K562 (cell line): ENCODE measurements at regions not wholly inside any gene's neighbourhood (a gene's known extent, or its start where the extent isn't known, plus 50 kb on each side); places are given as distances from the start of the nearest gene placed in this dataset.

ENCODE experiments used
- ATAC-seq: fragments of 200-7000 bp; cut with Tn5 transposase; 3 replicates; pipeline ENCODE4 v1.9.1; 2020; ENCODE audit warnings: moderate library complexity
- BruUV-seq: library from RNA; stranded (reverse); fragments of 400-500 nt; replicated peaks from 2 replicates; lab custom pipeline; 2021; lab: Mats Ljungman, UMichigan
- CTCF ChIA-PET: fragments of 300-600 bp; formaldehyde crosslinking; extraction: SDS; loops from one replicate; lab custom pipeline; 2021; ENCODE audit warnings: low intra/inter-chr PET ratio; lab: Yijun Ruan, JAX
- POLR2A ChIA-PET: fragments of 300-600, 350-650 bp; sonication (Branson Sonifier 250); formaldehyde crosslinking; extraction: SDS; loops from one replicate; lab custom pipeline; 2021; ENCODE audit warnings: antibody characterized with exemption, inconsistent platforms; lab: Yijun Ruan, JAX
- DNase-seq, 4 experiments: peaks; one replicate each; pipeline versions ENCODE4 v3.0.0 to v3.0.0-alpha.2; 2011 to 2018; ENCODE audit warnings: low spot score in 3 of 4, mixed read lengths in 3 of 4; ENCODE audit errors: extremely low read depth in 1 of 4
- FAIRE-seq: peaks from 2 replicates; lab custom pipeline; 2011; peaks lifted over from hg19 to GRCh38; lab: Jason Lieb, UNC
- H2AFZ ChIP-seq: 2 replicates; pipeline ENCODE4 v1.6.0; 2011; ENCODE audit warnings: low read depth, low read length, control low read depth, inconsistent platforms
- H3K27ac ChIP-seq: fragments of 200-600 bp; 3 replicates; pipeline ENCODE4 v1.8.0; 2011; ENCODE audit warnings: low read depth, mild to moderate bottlenecking, control low read depth, inconsistent platforms, low read length, moderate library complexity, mixed read lengths; ENCODE audit errors: extremely low read depth
- H3K27me3 ChIP-seq, 2 experiments: fragments of 300-600 bp in 1 of 2; 2 replicates in 1 of 2; 3 replicates in 1 of 2; pipeline versions ENCODE4 v1.6.0 to v1.8.0; 2011; ENCODE audit warnings: inconsistent platforms in 2 of 2, low read length in 2 of 2, mild to moderate bottlenecking in 1 of 2, mixed read lengths in 1 of 2, moderate library complexity in 1 of 2; ENCODE audit not compliant: control insufficient read depth in 2 of 2, insufficient read depth in 2 of 2
- H3K36me3 ChIP-seq: fragments of 300-600 bp; 3 replicates; pipeline ENCODE4 v1.8.0; 2011; ENCODE audit warnings: mild to moderate bottlenecking, low read length, inconsistent platforms; ENCODE audit not compliant: control insufficient read depth, insufficient read depth
- H3K4me1 ChIP-seq, 2 experiments: fragments of 200-600 bp in 1 of 2; replicated peaks in 1 of 2; 2 replicates in 1 of 2; 3 replicates in 1 of 2; pipeline versions ENCODE4 v1.5.1 to v1.8.0; 2011; ENCODE audit warnings: inconsistent platforms in 2 of 2, low read length in 2 of 2, mild to moderate bottlenecking in 1 of 2, mixed read lengths in 1 of 2, moderate library complexity in 1 of 2; ENCODE audit not compliant: control insufficient read depth in 2 of 2, insufficient read depth in 2 of 2
- H3K4me2 ChIP-seq: 2 replicates; pipeline ENCODE4 v1.6.1; 2011; ENCODE audit warnings: low read length, control low read depth, inconsistent platforms, mixed read lengths; ENCODE audit not compliant: insufficient read depth
- H3K4me3 ChIP-seq: fragments of 200-600 bp; sonication (generic), shearing (Covaris generic); 2 replicates; pipeline ENCODE4 v1.5.1; 2016; ENCODE audit warnings: control low read depth, inconsistent platforms
- H3K79me2 ChIP-seq: fragments of 200-600 bp; 3 replicates; pipeline ENCODE4 v1.8.0; 2011; ENCODE audit warnings: low read length, inconsistent platforms; ENCODE audit not compliant: control insufficient read depth, insufficient read depth
- H3K9ac ChIP-seq, 2 experiments: 2 replicates each; pipeline versions ENCODE4 v1.6.0 to v1.6.1; 2011; ENCODE audit warnings: low read depth in 2 of 2, low read length in 2 of 2, control low read depth in 1 of 2, inconsistent platforms in 1 of 2, mild to moderate bottlenecking in 1 of 2, mixed read lengths in 1 of 2; ENCODE audit not compliant: insufficient read depth in 1 of 2
- H3K9me1 ChIP-seq: one replicate; pipeline ENCODE4 v1.6.0; 2011; ENCODE audit warnings: inconsistent platforms, mild to moderate bottlenecking, low read length, moderate library complexity; ENCODE audit not compliant: control insufficient read depth, insufficient read depth
- H3K9me3 ChIP-seq: replicated peaks from 2 replicates; pipeline ENCODE4 v1.5.1; 2011; ENCODE audit warnings: low read depth, low read length, inconsistent platforms; ENCODE audit not compliant: control insufficient read depth, insufficient read depth
- H4K20me1 ChIP-seq: replicated peaks from 2 replicates; pipeline ENCODE4 v1.6.1; 2011; ENCODE audit warnings: low read length, inconsistent platforms, mixed read lengths; ENCODE audit not compliant: control insufficient read depth, insufficient read depth
- LARP7 ChIP-seq: fragments of 450-650 bp; IDR thresholded peaks from 2 replicates; pipeline ENCODE4 v1.6.1; 2016
- PCBP1 ChIP-seq: fragments of 200-400 bp; formaldehyde crosslinking; IDR thresholded peaks from 2 replicates; pipeline ENCODE4 v1.6.1; 2018; ENCODE audit warnings: mild to moderate bottlenecking, low read depth, low read length; ENCODE audit not compliant: poor library complexity, severe bottlenecking
- SMARCE1 ChIP-seq: fragments of 450-650 bp; IDR thresholded peaks from 2 replicates; pipeline ENCODE4 v1.7.1; 2016; ENCODE audit warnings: mild to moderate bottlenecking
- SRF ChIP-seq, 2 experiments: fragments of 250-450, 450-650 bp in 1 of 2; sonication (Bioruptor Pico) in 1 of 2; sonication (generic) in 1 of 2; formaldehyde crosslinking; IDR thresholded peaks; 2 replicates each; pipeline versions ENCODE4 v1.5.0 to v1.5.1; 2020 to 2022; ENCODE audit warnings: mild to moderate bottlenecking in 1 of 2, missing genetic modification reagents in 1 of 2
- TAL1 ChIP-seq: fragments of 450-650 bp; IDR thresholded peaks from 2 replicates; pipeline ENCODE4 v1.6.1; 2016; ENCODE audit warnings: mild to moderate bottlenecking
- XRCC3 ChIP-seq: fragments of 450-650 bp; IDR thresholded peaks from 2 replicates; pipeline ENCODE4 v1.6.1; 2017; ENCODE audit warnings: mild to moderate bottlenecking, moderate library complexity
- XRCC4 ChIP-seq: IDR thresholded peaks from one replicate; pipeline ENCODE4 v1.6.1; 2011; ENCODE audit not compliant: insufficient read depth, insufficient read length; ENCODE audit errors: extremely low read depth
- ZC3H4 ChIP-seq: sonication (generic); formaldehyde crosslinking; IDR thresholded peaks from 2 replicates; pipeline ENCODE4 v1.9.0; 2021; ENCODE audit warnings: missing genetic modification reagents, borderline replicate concordance
- ZKSCAN3 ChIP-seq: fragments of 250-450 bp; sonication (Bioruptor Pico); IDR thresholded peaks from 2 replicates; pipeline ENCODE4 v1.4.0; 2020
- ZKSCAN8 ChIP-seq: fragments of 200-800 bp; sonication (Bioruptor generic); IDR thresholded peaks from 2 replicates; pipeline ENCODE4 v1.6.1; 2016; ENCODE audit warnings: missing genetic modification characterization, missing compliant biosample characterization
- ZNF444 ChIP-seq: fragments of 250-450 bp; sonication (Bioruptor Pico); IDR thresholded peaks from 2 replicates; pipeline ENCODE4 v1.4.0; 2020; ENCODE audit warnings: mild to moderate bottlenecking, moderate library complexity
- WGBS: fragments of 100-300 bp; shearing (Covaris generic); methylation state at CpG from one replicate; pipeline ENCODE4 v1.1.6; 2016; ENCODE audit warnings: low coverage, mixed read lengths; ENCODE audit not compliant: insufficient coverage; ENCODE audit errors: missing lambda C conversion rate; 5-methylcytosine and 5-hydroxymethylcytosine counted together
- in situ Hi-C: fragments of 300-500 bp; cut with MboI; formaldehyde crosslinking; loops from 4 replicates; pipeline ENCODE4 v1.15.0; 2018; ENCODE audit warnings: inconsistent platforms, mixed read lengths
- intact Hi-C: fragments of 100-400 bp; cut with micrococcal nuclease; formaldehyde crosslinking; loops from 2 replicates; pipeline ENCODE4 v1.14.2; 2022
- TF ChIP-seq, protein P1 (sequence below), 2 experiments: fragments of 450-650 bp; IDR thresholded peaks; 2 replicates each; pipeline ENCODE4 v1.6.1; 2016; ENCODE audit warnings: mild to moderate bottlenecking in 2 of 2, borderline replicate concordance in 1 of 2, low read depth in 1 of 2, moderate library complexity in 1 of 2
- TF ChIP-seq, protein P2 (sequence below), 2 experiments: fragments of 450-650 bp in 1 of 2; sonication (generic) in 1 of 2; formaldehyde crosslinking in 1 of 2; IDR thresholded peaks in 1 of 2; conservative IDR thresholded peaks in 1 of 2; 2 replicates each; pipeline versions ENCODE4 v1.6.1 to v1.8.1; 2016 to 2023; ENCODE audit warnings: mild to moderate bottlenecking in 2 of 2, moderate library complexity in 2 of 2, inconsistent platforms in 1 of 2, missing genetic modification reagents in 1 of 2
- TF ChIP-seq, protein P3 (sequence below): fragments of 250-450 bp; sonication (Bioruptor Pico); IDR thresholded peaks from 2 replicates; pipeline ENCODE4 v1.5.0; 2020; ENCODE audit warnings: mild to moderate bottlenecking

DNA sequence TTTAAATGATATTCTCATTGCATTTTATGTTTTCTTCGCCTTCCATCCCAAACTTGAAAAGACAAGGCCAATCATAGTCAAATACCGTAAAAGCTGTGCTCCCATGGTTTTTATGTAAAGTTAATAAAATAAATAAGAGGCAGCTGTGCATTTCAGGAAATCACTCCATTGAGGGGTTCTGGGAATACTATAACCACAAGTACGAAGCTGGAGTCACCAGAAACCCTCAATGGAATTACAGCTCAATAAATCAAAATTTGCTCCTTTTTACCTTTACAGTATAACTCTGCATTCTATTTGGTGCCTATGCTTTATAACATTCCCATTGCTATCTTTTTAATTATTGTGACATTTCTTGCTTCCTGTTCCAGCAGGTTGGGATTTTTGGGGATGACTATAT, 77.2 kb downstream of the C3orf38 start:
- FAIRE-seq, result no peak
- 5% methylated on average over 2 of the region's 3 CpGs for WGBS
- no peaks in the 10 kb centered on the region for H3K9me1 ChIP-seq
- TF ChIP-seq, protein P1, sequence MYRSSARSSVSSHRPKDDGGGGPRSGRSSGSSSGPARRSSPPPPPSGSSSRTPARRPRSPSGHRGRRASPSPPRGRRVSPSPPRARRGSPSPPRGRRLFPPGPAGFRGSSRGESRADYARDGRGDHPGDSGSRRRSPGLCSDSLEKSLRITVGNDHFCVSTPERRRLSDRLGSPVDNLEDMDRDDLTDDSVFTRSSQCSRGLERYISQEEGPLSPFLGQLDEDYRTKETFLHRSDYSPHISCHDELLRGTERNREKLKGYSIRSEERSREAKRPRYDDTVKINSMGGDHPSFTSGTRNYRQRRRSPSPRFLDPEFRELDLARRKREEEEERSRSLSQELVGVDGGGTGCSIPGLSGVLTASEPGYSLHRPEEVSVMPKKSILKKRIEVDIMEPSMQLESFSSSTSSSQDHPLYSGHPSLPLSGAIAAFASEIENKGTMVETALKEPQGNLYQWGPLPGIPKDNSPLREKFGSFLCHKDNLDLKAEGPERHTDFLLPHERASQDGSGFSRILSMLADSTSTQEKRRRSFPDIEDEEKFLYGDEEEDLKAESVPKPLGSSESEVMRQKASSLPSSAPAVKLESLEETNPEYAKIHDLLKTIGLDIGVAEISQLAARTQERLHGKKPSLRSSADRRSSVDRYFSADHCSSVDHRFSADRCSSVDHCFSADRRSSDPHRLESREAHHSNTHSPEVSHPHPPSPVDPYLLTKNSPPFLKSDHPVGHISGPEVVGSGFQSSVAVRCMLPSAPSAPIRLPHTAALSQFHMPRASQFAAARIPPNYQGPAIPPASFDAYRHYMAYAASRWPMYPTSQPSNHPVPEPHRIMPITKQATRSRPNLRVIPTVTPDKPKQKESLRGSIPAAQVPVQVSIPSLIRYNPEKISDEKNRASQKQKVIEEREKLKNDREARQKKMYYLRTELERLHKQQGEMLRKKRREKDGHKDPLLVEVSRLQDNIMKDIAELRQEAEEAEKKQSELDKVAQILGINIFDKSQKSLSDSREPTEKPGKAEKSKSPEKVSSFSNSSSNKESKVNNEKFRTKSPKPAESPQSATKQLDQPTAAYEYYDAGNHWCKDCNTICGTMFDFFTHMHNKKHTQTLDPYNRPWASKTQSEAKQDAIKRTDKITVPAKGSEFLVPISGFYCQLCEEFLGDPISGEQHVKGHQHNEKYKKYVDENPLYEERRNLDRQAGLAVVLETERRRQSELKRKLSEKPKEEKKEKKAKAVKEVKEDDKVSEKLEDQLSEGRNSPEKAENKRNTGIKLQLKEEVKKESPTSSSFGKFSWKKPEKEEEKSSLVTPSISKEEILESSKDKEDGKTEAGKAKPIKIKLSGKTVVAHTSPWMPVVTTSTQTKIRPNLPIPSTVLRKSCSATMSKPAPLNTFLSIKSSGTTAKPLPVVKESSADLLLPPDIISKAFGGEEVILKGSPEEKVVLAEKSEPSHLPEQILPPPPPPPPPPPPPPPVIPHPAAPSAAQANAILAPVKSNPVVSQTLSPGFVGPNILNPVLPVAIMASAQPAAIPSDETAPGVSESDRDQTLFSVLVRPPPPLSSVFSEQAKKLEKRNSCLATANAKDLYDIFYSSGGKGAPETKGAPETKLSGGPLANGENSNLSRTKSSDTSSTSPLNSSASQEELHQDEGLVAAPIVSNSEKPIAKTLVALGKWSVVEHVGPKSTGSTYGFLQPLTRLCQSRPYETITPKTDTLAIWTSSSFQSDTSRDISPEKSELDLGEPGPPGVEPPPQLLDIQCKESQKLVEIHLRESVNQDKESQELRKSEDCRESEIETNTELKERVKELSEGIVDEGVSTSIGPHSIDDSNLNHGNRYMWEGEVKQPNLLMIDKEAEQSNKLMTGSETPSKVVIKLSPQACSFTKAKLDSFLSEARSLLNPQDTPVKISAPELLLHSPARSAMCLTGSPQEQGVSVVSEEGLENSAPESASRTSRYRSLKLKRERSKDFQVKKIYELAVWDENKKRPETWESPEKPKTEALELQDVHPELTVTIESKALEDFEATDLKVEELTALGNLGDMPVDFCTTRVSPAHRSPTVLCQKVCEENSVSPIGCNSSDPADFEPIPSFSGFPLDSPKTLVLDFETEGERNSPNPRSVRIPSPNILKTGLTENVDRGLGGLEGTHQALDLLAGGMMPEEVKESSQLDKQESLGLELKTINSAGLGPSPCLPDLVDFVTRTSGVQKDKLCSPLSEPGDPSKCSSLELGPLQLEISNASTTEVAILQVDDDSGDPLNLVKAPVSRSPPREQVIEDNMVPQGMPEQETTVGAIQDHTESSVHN (IDR thresholded peaks at IDR 0.05; ENCODE audit: borderline replicate concordance in 1 of 2, low read depth in 1 of 2), result no peak
- TF ChIP-seq, protein P2, sequence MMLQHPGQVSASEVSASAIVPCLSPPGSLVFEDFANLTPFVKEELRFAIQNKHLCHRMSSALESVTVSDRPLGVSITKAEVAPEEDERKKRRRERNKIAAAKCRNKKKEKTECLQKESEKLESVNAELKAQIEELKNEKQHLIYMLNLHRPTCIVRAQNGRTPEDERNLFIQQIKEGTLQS (IDR thresholded peaks at IDR 0.05), result no peak
- TF ChIP-seq, protein P2 (CRISPR knock-in tag; conservative IDR thresholded peaks at IDR 0.05), result no peak
- TF ChIP-seq ZNF444 (CRISPR knock-in tag), result no peak
- TF ChIP-seq, protein P3, sequence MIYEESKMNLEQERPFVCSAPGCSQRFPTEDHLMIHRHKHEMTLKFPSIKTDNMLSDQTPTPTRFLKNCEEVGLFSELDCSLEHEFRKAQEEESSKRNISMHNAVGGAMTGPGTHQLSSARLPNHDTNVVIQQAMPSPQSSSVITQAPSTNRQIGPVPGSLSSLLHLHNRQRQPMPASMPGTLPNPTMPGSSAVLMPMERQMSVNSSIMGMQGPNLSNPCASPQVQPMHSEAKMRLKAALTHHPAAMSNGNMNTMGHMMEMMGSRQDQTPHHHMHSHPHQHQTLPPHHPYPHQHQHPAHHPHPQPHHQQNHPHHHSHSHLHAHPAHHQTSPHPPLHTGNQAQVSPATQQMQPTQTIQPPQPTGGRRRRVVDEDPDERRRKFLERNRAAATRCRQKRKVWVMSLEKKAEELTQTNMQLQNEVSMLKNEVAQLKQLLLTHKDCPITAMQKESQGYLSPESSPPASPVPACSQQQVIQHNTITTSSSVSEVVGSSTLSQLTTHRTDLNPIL (CRISPR knock-in tag), result no peak
- TF ChIP-seq ZKSCAN8 (CRISPR knock-in tag), result no peak
- no peak for TF ChIP-seq LARP7
- TF ChIP-seq SMARCE1, result no peak
- TF ChIP-seq XRCC3, result no peak
- no peak for TF ChIP-seq SRF (CRISPR knock-in tag; IDR thresholded peaks at IDR 0.05)
- no peak for TF ChIP-seq PCBP1
- TF ChIP-seq ZKSCAN3 (CRISPR knock-in tag), result no peak
- no peak for TF ChIP-seq ZC3H4 (CRISPR knock-in tag)
- no peak for TF ChIP-seq XRCC4
- no peak for TF ChIP-seq TAL1

More for the DNA sequence above, 77.2 kb downstream of the C3orf38 start:
- H2AFZ ChIP-seq, result no peak overlapping the region
- no peaks in the 10 kb centered on the region for H3K9me3 ChIP-seq
- H3K27ac ChIP-seq, result no peak overlapping the region
- in situ Hi-C loops (no loop called here), intact Hi-C loops (no loop called here)
- POLR2A ChIA-PET, result no interaction called here
- ATAC-seq (no peak), DNase-seq (no peak)
- H3K9ac ChIP-seq, result no peak overlapping the region
- H3K36me3 ChIP-seq, result no peaks in the 10 kb centered on the region
- CTCF ChIA-PET, result no interaction called here
- H3K4me1 ChIP-seq, result no peaks in the 10 kb centered on the region
- H3K4me2 ChIP-seq, result no peak overlapping the region
- H4K20me1 ChIP-seq, result no peaks in the 10 kb centered on the region
- no peak overlapping the region for H3K4me3 ChIP-seq
- BruUV-seq, result no TSS peak
- no peaks in the 10 kb centered on the region for H3K27me3 ChIP-seq
- no peaks in the 10 kb centered on the region for H3K79me2 ChIP-seq
